ENCODE measurements at regions not wholly inside any gene's neighbourhood (a gene's known extent, or its start where the extent isn't known, plus 50 kb on each side); places are given as distances from the start of the nearest gene placed in this dataset.
"Not testable (repeated sequence)": the region's sequence is repeated elsewhere in the genome, so short reads cannot be mapped to it uniquely, and the experiment has no call there.

DNA sequence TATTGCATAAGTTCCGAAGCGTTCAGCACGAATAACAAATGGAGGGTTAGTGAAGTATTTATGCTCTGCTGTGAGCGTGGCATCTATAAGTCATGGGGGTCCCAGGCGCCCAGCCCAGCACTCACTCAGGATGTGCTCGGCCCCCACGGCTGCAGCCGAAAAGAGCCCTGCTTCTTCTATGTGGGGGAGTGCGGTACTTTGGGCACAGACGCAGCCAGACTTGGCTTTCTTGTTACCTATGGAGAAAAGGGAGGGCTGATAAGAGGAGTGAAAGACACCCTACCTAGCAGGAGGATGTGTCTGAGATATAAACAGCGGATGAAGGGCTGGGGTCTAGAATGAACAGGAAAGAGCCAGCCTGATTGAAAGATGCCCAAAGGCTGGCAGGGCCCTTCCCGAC, 51.4 kb downstream of the MRPL36 start:
- DNase-seq (ENCODE audit: low read depth) = no peak

DNA sequence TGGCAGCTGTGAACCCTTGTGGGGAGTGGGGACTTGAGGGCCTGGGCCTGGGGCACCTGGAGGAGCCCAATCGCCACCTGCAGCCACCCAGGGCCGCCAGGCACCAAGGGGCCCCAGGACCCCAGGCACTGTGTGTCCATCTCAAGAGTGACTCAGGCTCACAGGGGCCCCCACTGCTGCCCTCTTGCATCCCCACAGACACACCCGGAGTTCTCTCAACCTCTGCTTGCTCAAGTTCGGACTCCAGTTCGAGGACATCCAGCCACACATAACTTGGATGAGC, 51.9 kb downstream of the MRPL36 start:
- DNase-seq (ENCODE audit: low read depth) = no peak

DNA sequence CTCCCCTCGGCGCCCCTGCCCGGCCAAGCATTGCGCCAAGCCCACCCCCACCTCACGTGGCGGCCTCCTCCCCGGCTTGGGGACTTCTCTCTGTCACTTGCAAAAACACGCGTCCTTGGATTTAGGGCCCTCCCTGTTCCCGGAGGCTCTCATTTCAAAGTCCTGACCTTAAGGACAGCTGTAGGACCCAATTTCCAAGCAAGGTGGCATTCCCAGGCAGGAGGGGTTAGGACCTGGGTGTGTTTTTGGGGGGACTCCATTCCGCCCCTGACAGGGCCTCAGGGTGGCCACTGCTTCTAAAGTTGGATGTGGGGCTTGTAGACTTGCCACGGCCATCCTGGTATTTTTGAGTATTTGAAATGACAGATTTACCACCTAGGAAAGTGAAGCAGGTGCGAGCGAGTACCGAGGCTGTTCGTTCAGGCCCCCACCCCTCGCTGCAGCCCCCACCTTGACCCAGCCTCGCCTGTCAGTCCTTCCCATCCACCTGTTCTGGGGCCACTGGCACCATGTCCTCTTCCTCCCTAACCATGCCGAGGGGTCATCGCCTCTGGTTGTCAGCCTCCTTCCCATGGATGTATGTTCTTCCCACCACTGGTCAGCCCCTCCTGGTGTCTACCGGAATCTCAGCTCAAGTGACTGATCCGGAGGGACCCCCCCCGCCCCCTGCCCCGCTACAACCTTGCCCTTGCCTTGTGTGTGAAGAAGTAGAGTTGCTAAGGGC, 52.4 kb downstream of the MRPL36 start:
- no peak for DNase-seq (ENCODE audit: low read depth)

DNA sequence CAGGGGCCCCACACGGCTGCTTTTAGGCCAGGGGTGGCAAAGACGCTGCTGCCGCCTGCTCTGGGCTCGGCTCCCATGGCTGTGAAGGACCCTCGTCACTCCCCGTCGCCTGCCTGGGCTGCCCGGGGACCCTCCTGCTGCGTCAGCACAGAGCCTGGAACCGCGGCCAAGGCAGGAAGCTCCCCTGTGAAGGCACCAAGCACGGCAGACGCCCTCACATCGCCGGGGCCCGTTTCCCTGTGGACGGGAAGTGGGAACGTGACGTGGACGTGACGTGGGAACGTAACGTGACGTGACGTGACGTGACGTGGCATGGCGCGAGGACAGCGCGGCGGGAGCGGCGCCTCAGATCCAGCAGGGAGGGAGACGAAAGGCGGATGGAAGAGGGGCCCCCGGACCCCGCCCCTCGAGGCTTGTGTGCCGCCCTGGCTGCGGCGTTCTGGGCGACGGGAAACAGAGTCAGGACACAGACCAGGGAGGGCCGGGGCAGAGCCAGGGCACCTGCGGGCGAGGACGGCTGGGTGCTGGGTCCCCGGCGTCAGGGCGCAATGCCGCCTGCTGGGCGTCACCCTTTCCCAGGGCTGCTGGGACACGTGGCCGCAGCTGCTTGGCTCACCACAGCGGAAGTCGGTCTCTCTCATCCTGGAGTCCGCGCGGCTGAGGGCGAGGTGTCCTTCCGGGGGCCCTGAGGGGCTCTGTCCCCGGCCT, 53.1 kb downstream of the MRPL36 start:
- no peak for DNase-seq (ENCODE audit: low read depth)

DNA sequence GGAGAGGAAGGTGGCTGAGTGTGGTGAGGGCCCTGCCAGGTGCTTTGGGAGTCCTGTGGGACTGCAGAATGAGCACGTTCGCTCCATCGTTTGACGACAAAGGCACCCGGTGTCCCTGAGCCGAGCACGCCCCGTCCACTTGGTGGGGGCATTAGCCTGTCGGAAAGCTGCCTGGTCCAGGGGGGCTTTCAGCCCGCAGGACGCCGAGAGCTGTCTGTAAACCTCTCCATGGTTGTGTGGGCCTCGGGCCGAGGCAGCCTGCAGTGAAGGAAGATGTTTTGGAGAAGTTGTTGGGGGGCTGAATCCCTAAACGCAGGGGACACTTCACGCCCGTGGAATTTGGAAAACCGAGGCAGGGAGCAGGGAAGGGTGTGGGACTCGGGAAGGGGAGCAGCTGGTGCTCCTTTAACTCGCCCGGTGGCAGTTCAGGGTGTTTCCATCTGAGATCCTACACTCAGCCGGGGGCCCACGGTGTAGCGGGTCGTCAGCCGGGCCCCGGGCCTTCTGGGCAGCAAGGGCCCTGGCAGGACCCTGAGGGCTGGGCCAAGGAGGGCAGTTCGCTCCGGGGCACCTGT, 53.8 kb downstream of the MRPL36 start:
- no peak for DNase-seq (ENCODE audit: low read depth)

DNA sequence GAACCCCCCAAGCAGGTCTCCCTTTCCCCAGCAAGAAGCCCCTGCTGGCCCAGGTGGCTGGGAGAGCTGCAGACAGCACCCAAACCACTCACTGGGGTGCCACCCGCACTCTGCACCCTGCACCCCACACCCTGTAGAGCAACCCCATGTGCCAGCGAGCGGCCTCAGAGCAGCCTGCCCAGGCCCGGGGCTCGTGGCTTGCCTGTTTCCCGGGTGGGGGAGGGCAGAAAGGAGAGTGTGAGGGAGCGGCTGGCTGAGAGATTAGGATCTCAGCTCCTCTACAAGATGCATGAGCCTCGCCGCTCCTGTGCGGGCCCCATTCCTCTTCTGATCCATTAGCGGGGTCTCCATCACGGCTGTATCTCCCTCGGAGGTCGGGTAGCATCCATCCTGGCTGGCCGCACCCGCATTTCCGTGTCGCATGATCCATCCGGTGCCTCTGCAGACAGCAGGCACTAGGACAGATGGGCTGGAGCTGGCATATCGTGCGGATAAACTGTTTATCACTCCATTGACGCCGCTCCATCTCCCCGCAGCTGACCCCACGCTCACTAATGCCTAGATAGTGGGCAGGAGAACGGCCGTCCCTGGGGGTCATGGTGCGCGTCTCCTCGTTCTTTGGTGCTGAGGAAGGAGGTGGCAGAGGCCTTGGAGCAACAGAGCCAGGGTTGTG, 54.4 kb downstream of the MRPL36 start:
- no peak for DNase-seq (ENCODE audit: low read depth)

DNA sequence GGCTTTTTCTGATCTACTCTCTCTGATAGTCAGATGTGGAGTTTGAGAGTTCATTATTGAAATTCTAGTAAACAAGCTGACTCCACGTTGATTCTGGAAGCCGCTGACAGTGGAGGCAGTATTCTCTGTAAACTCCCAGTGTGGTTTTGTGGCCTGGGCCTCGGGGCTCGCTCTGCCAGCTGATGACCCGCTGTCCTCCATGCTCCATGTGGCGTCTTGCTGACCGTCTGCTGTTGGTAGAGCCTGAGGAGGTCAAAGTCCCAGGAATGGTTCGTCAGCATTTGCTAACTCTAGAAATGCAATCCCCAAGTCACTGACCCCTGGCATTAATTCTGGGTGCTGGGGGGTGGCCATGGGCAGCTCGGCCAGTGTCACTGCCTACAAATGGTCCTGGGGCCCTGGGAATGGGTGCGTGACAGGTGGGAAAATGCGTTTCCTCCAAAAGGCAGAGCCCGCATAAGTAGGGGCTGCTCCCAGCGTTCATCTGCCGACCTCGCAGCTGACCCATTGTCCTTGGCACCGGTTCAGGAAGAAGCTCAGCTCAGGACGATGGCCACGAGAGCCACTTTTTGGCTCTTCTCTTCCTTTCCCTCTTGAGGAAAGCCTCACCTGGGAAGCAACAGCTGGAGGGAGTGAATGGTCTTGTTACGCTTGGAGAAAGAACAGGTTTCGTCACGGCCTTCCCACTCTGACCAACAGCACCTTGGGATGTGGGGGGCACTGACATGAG, 55.1 kb downstream of the MRPL36 start:
- DNase-seq (ENCODE audit: low read depth) = no peak

DNA sequence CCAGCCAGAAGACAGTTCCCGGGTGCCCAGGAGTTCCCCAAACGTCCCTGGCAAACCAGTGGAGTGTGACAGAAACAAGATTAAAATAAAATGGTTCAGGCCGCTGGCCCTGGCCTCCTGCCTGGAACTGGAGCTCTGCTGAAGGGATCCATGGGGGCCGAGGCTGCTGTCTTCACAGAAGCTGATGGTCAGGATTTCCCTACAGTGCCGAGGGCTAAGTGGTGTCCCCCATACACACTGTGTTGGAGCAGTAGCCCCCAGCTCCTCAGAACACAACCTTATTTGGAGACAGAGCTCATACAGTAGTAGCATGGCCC, 55.9 kb downstream of the MRPL36 start:
- DNase-seq (ENCODE audit: low read depth) = no peak

DNA sequence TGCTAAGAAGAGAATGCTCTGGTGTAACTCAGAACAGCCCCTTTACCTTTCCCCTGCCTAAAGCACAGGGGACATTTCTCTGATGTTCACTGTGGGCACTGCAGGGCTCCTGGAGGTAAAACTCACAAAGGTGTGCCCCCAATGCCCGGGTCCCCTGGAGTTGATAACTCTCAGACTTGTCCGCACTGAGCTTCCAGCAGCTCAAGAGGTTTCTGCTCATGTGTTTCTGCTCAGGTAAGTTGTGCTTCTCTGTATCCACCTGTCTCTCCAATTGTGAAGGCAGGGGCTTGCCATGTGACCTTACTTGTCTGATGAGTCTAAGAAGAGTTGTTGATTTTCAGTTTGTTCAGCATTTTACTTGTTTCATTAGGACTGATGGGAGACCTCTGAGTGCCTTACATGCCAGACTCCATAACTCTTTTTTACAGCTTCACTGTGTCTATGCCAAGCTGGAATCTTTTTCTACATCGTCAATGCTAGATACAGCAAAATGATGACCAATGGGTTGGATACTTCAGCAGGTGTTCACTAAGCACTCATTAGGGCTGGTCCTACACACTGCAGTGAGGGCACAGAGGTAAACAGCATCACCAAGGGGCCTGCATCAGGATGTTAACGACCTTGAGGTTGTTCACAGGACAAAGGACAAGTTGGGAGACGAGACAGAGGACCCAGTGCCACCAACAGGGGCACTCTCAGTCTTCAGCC, 56.4 kb downstream of the MRPL36 start:
- DNase-seq (ENCODE audit: low read depth) = no peak

DNA sequence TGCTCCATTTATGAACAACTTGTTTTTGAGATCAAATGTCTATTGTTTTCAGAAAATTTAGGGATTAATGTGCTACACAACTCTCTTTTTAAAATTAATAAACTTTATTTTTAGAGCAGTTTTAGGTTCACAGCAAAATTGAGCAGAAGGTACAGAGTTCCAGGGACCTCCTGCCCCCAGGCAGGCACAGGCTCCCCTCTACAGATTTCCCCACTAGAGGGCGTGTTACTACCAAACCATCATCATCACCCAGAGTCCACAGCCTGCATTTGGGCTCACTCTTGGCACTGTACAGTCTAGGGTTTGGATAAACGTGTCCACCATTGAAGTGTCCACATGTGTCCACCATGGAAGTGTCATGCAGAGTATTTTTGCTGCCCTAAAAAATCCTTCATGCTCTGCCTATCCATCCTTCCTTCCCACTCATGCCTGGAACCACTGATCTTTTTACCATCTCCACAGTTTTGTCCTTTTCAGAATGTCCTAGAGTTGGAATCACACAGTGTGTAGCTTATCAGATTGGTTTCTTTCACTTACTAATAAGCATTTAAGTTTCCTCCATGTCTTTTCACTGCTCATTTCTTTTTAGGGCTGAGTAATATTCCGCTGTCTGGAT, 61.7 kb downstream of the MRPL36 start:
- DNase-seq (ENCODE audit: low read depth) = peak; percentile 12

DNA sequence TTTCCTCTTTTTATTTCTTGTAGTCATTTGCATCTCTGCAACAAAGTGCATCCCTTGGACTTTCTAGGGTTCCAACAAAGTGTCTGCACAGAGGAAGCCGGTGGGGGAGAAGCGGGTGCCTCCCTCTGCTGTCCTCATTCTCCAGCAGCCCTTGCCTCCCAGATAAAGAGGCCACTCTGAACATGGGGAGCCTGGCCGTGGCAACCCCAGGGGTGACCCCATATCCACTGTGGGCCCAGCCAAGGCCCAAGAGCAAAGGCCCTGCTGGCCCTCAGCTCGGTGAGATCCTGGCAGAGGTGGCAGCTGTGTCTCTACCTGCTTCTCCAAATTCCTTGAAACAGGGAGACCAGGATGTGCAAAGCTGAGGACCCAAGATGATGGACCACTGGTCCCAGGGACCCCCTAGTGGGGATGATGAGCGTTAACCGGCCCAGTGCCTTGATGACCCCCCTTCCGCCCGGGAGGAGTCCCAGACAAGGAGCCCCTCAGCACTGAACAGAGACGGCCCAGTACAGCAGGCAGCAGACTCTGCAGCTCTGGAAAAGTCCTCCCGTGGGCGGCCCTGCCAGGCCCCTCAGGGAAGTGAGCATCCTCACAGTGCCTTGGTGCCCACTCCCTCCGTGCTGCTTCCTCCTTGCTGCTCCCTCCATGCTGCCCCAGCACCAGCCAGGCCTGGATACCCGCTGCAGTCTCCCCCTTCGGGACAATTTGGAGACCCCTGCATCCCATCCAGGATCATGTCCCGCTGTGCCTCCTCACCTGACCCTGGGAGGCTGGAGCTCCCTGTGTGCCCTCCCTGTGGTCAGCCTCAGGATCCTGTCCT, 62.5 kb downstream of the MRPL36 start:
- no peak for DNase-seq (ENCODE audit: low read depth)

DNA sequence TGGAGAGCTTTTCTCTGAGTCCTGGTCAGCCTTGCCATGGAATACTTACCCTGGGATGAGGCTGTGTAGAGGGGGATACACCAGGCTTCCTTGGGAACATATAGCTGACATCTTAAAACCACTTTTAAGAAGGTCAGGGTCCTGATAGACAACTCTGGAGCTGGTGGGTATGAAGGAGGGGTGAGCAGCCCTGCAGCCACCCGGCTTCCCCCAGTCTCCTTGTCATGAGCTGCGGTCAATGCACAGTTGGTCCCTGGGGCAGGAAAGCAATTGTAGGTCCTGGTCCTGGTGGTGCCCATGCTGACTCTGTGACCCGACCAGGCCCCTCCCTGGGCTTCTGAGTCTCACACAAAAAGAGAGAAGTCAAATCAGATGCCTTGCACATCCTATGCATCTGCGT, 63.6 kb downstream of the MRPL36 start:
- DNase-seq (ENCODE audit: low read depth) = no peak

DNA sequence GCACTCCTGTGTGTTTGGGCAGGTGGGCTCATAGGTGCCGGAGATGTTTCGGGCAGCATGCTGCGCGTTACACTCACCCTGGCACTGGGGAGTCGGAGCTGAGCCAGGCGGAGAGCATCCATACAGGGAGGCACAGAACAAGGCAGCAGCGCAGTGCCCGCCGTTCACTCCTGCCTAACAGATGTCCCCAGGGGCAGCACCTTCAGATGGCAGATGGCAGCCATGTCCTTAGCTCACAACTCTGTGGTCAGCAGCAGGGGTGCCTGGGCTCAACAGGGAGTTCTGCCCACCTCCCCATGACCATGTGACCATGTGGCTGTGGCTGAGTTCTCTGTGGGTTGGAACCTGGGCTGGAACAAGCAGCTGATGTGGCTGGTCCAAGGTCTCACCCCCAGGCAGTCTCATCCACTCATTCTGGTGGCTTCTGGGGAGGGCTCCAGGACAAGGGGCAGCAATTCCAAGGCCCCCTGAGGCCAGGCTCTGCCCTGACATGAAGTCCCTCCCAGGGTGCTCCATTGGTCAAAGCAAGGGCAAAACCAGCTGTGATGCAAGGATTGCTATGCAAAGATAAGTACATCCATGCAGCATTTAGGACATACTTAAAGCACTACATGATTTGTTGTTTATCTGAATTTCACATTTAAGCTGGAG, 64.2 kb downstream of the MRPL36 start:
- DNase-seq (ENCODE audit: low read depth) = no peak

DNA sequence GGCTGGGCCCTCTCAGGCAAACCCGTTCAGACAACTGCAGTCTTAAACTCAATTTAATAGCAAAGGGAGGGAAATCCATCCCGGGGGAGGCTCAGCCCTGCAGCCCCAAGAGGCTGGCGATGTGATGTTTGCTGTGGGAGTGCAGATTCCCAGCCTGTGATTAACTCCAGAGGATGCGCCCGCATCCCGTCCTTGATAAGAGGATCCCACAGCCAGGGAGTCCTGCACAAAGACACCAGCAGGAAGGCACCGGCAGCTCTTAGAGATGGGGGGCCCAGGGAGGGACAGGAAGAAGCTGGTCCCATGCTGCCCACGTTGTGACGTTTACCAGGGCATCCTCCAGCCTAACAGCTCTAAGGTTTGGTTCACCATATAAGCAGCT, 64.7 kb downstream of the MRPL36 start:
- DNase-seq (ENCODE audit: low read depth) = no peak

DNA sequence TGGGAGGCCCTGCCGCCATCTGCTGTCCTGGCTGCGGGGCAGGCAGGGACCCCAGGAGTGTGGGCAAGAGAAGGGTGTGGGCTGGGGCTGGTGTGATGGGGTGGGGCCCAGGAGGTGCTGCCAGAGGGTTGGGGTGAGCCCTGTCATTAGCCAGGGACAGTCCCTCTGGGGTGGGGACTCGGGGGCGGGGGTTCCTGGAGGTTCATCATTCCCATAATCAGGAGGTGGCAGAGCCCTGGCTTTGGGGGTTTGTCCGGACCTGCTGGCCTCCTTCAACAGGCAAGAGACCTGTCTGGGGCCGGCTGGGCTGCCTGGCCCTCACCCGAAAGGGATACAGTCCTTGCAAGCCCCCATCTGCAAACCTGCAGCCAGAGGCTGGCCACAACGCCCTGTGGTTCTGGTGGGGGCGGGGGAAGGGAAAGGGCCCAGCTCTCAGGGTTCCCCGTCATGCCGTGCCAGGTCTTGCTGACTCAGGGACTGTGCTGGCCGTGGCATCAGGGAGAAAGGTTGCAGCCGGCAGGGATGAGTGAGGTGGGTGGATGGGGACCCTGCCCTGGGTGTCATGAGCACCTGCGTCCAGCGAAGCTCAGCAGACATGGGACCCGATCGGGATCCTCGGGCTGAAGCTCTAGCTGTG, 65.2 kb downstream of the MRPL36 start:
- no peak for DNase-seq (ENCODE audit: low read depth)

DNA sequence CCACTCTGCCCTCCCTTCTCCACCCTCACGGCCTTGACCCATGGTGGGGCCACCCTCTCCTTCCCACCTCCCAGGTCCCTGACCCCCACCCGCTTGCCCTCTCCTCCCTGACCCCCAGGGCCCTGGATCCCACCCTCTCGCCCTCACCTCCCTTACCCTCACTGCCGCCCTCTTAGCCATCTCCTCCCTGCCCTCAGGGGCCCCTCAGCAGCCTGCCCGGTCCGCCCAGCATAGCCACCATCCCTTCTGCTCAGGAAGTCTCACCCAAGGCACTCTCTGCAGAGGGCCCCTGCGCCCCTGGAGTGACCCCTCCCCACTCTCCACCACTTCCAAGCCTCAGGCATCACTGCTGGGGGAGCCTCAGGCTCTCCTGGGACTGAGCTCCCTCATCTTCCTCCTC, 66.3 kb downstream of the MRPL36 start:
- no peak for DNase-seq (ENCODE audit: low read depth)

DNA sequence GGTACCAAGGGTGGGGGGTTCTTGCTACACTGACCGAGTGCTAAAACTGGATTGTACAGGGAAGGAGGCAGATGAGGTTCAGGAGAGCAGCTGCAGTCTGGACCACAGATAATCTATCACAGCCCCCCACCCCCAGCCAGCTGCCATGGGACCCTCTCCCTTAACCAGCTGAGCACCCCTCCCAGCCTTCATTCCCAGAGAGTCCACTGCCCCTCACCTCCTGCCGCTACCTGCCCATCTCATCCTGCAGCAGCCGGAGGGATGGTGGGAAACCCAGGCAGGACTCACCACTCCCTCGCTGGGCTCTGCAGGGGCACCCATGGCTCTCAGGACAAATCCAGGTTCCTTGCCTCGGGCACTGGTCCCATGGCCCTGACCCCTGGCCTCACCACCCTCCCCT, 66.7 kb downstream of the MRPL36 start:
- no peak for DNase-seq (ENCODE audit: low read depth)

DNA sequence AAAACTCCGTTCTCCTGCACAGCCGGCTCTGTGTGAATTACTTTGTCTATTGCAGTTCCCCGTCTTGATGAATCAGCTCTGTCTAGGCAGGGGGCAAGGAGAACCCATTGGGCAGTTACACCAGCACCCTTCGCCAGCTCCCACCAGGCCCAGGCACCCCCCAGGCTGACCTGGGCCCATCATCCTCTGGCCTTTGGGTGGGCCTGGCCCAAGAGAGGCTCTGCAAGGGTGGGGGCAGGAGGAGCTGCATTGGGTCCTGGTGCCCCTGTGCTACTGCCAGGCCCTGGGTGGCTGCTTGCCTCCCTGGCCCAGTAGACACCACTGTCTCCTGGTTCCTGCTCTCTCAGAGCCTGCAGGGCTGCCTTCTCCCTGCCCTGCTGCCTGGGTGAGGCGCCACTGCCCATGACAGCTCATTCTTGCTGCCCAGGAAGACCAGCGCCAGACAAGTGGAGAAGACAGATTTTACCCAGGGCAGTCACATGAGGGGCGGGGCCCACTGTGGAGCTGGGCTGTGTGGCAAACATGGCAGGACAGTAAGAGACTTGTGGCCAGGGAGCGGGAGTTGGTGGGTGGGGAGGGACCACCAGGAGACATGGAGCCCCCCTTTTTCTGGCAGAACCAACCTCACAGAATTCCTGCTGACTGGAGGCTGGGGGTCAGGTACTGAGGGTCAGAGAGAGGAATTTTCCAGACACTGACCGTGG, 67.2 kb downstream of the MRPL36 start:
- DNase-seq (ENCODE audit: low read depth) = no peak

DNA sequence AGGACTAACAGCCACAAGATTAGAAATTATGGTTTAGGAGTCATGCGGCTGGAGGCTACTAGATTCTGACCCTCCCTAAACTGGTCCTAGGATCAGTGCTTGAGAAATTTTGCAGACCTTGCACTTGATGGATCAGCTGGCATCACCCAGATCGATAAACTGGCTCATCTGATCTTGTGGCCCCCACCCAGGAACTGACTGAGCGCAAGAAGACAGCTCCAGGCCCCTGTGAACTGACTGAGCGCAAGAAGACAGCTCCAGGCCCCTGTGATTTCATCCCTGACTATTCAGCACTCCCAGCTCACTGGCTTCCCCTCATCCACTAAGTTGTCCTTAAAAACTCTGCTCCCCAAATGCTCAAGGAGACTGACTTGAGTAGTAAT, 67.8 kb downstream of the MRPL36 start:
- DNase-seq (ENCODE audit: low read depth) = not testable (repeated sequence)
